ENCODE measurements at regions not wholly inside any gene's neighbourhood (a gene's known extent, or its start where the extent isn't known, plus 50 kb on each side); places are given as distances from the start of the nearest gene placed in this dataset.

DNA sequence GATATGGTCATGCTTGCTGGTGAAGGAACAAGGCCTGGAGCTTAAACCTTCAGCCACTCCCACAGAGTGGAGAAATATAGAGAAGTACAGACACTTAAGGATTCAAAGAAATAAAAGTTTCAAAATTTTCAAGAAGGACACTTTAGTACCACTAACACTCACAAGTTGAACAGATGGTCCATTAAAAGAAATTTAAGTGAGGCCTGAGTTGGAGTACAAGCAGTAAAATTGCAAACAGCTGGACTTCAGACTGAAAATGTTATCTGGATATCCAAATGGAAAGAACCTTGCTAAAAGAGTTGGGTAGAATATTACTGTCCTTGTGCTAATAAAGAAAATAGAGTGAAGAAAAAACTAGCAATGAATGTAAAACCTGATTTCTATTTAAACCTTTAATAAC, 397.1 kb upstream of the KCNMB2 start:
- TF ChIP-seq POLR2A (IDR thresholded peaks at IDR 0.05; ENCODE audit: control extremely low read depth in 1 of 2, low read depth in 2 of 2, low read length in 2 of 2) (no peak), TCF12 (IDR thresholded peaks at IDR 0.05; ENCODE audit: low read depth, low read length) (no peak), CEBPB (IDR thresholded peaks at IDR 0.05; ENCODE audit: low read depth, low read length) (no peak), HDAC6 (IDR thresholded peaks at IDR 0.05; ENCODE audit: low read depth, low read length) (no peak), SIRT6 (IDR thresholded peaks at IDR 0.05; ENCODE audit: low read length) (no peak), CREB1 (IDR thresholded peaks at IDR 0.05) (no peak)
- TF ChIP-seq, protein P1, sequence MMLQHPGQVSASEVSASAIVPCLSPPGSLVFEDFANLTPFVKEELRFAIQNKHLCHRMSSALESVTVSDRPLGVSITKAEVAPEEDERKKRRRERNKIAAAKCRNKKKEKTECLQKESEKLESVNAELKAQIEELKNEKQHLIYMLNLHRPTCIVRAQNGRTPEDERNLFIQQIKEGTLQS (IDR thresholded peaks at IDR 0.05; ENCODE audit: insufficient read depth, low read depth, low read length): no peak
